Heart left ventricle (tissue), 13 donors: ENCODE measurements at regions not wholly inside any gene's neighbourhood (a gene's known extent, or its start where the extent isn't known, plus 50 kb on each side); places are given as distances from the start of the nearest gene placed in this dataset.

Experiments used
- CTCF ChIP-seq, 12 donors: fragments of 200-600 bp; sonication (generic) in 4 of 12; IDR thresholded peaks; one replicate each; pipeline versions ENCODE4 v1.5.0 to v1.8.0; 2018 to 2022; ENCODE audit warnings: antibody characterized with exemption in 12 of 12, mild to moderate bottlenecking in 5 of 12
- POLR2A ChIP-seq, 2 donors: fragments of 450-650 bp; IDR thresholded peaks; one replicate each; pipeline ENCODE4 v1.6.1; 2017; ENCODE audit warnings: antibody characterized with exemption in 2 of 2, mild to moderate bottlenecking in 2 of 2, moderate library complexity in 2 of 2
- donor health status: ischemic (EF 13 %, LVEDD 7.1; RV severe dilation, severe dysfunction).
- donor health status: DM: no; HTN: yes; CAD: no.
- donor health status: DM: no; HTN: no; CAD: no.
- donor health status: ischemic (EF 25% LVEDD 6.9; RV normal size, moderate dysfunction).
- donor health status: ischemic (EF 25% LVEDD 5.7; RV mildly dilated, moderate dysfunction).
- donor health status: ischemic (EF 35%, LVEDD 5.7; RV mildly dilated, moderate dysfunction).
- donor health status: nonischemic (EF 11% LVEDD 7.7; RV severe dilation, severe dysfunction).
- donor health status: DM: yes; HTN: yes; CAD: no.
- donor health status: PGD.
- donor health status: ischemic (EF 29% LVEDD 5.4; RV normal size, mild dysfunction).
- donor health status: nonischemic (EF 23%, LVEDD 6.1; RV moderate dilation, normal function).

DNA sequence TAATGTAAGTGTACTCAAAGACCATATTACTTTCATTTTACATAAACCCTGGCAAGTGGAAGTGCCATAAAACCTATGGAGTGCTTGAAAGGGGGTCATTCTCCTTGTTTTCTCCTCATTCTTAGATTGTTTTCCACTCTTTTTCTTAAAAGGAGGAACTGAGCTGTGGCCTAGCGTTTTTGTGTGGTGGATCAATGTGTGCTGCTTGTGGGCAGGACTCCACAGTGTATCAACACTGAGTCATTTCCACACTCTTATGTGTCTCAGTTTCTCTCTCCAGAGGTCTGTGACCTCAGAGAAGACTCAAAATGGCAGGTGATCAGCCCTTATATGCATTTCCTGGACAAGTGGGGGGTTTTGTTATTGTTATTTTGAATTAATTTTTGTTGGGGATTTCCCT lies 516.1 kb upstream of the CDH10 start:
- TF ChIP-seq CTCF (IDR thresholded peaks at IDR 0.05) = no peak
- no peak for TF ChIP-seq POLR2A (IDR thresholded peaks at IDR 0.05)
